WTC11 (cell line): ENCODE measurements at regions not wholly inside any gene's neighbourhood (a gene's known extent, or its start where the extent isn't known, plus 50 kb on each side); places are given as distances from the start of the nearest gene placed in this dataset.

ENCODE experiments used
- ATAC-seq: fragments of 200-7000 bp; cut with Tn5 transposase; 2 replicates; pipeline ENCODE4 v1.10.0; 2021; ENCODE audit warnings: mild to moderate bottlenecking, moderate library complexity
- CTCF ChIA-PET: fragments of 300-600 bp; sonication (Branson Sonifier 250); formaldehyde crosslinking; loops from one replicate; lab custom pipeline; 2021; ENCODE audit warnings: antibody characterized with exemption; lab: Charles Lee
- POLR2A ChIA-PET: fragments of 350-600 bp; sonication (Branson Sonifier 250); formaldehyde crosslinking; loops from one replicate; lab custom pipeline; 2021; ENCODE audit warnings: antibody characterized with exemption; lab: Charles Lee
- DNase-seq: peaks from one replicate; pipeline ENCODE4 v3.0.0; 2021; ENCODE audit warnings: low spot score
- H3K27ac Mint-ChIP-seq: 2 replicates; pipeline ENCODE4 v1.8.0; 2021; ENCODE audit warnings: mixed read lengths
- H3K27me3 Mint-ChIP-seq: 2 replicates; pipeline ENCODE4 v1.8.0; 2021; ENCODE audit warnings: low read depth, mild to moderate bottlenecking, moderate library complexity, mixed read lengths
- H3K36me3 Mint-ChIP-seq: 2 replicates; pipeline ENCODE4 v1.8.0; 2021; ENCODE audit warnings: mixed read lengths
- H3K4me1 Mint-ChIP-seq: 2 replicates; pipeline ENCODE4 v1.8.0; 2022; ENCODE audit warnings: mixed read lengths
- H3K4me3 Mint-ChIP-seq: 2 replicates; pipeline ENCODE4 v1.8.0; 2021; ENCODE audit warnings: mild to moderate bottlenecking, moderate library complexity, mixed read lengths
- H3K9me3 Mint-ChIP-seq: 2 replicates; pipeline ENCODE4 v1.8.0; 2021; ENCODE audit warnings: mixed read lengths
- CREB1 ChIP-seq: sonication (generic); formaldehyde crosslinking; IDR thresholded peaks from 2 replicates; pipeline ENCODE4 v1.8.0; 2023; ENCODE audit warnings: mild to moderate bottlenecking, missing genetic modification reagents
- CREM ChIP-seq: sonication (generic); formaldehyde crosslinking; IDR thresholded peaks from 2 replicates; pipeline ENCODE4 v1.8.1; 2022; ENCODE audit warnings: mild to moderate bottlenecking, missing genetic modification reagents, moderate library complexity
- ELF4 ChIP-seq: sonication (generic); formaldehyde crosslinking; IDR thresholded peaks from 2 replicates; pipeline ENCODE4 v1.8.1; 2022; ENCODE audit warnings: low read depth, mild to moderate bottlenecking, moderate library complexity, missing genetic modification reagents
- FOXJ3 ChIP-seq: sonication (generic); formaldehyde crosslinking; IDR thresholded peaks from 2 replicates; pipeline ENCODE4 v1.9.0; 2021; ENCODE audit warnings: missing genetic modification reagents, mild to moderate bottlenecking, borderline replicate concordance
- GRHL2 ChIP-seq: fragments of 250-450 bp; sonication (Bioruptor Pico); IDR thresholded peaks from 2 replicates; pipeline ENCODE4 v1.8.0; 2022; ENCODE audit warnings: mild to moderate bottlenecking, moderate library complexity; ENCODE audit not compliant: insufficient replicate concordance, severe bottlenecking
- MYBL2 ChIP-seq: sonication (generic); formaldehyde crosslinking; IDR thresholded peaks from 2 replicates; pipeline ENCODE4 v1.8.1; 2023; ENCODE audit warnings: mild to moderate bottlenecking, moderate library complexity, missing genetic modification reagents
- ZNF416 ChIP-seq: fragments of 250-450 bp; sonication (Bioruptor Pico); IDR thresholded peaks from 2 replicates; pipeline ENCODE4 v1.9.0; 2021; ENCODE audit warnings: mild to moderate bottlenecking, inconsistent platforms
- TF ChIP-seq, protein P1 (sequence below): sonication (generic); formaldehyde crosslinking; IDR thresholded peaks from 2 replicates; pipeline ENCODE4 v1.8.0; 2022; ENCODE audit warnings: mild to moderate bottlenecking, missing genetic modification reagents
- TF ChIP-seq, protein P2 (sequence below): sonication (generic); formaldehyde crosslinking; IDR thresholded peaks from 2 replicates; pipeline ENCODE4 v1.8.1; 2022; ENCODE audit warnings: mild to moderate bottlenecking, moderate library complexity, missing genetic modification reagents
- TF ChIP-seq, protein P3 (sequence below): sonication (generic); formaldehyde crosslinking; IDR thresholded peaks from 2 replicates; pipeline ENCODE4 v1.8.0; 2022; ENCODE audit warnings: mild to moderate bottlenecking, missing genetic modification reagents
- TF ChIP-seq, protein P4 (sequence below): fragments of 250-450 bp; sonication (Bioruptor Pico); conservative IDR thresholded peaks from 2 replicates; pipeline ENCODE4 v1.9.0; 2021; ENCODE audit warnings: mild to moderate bottlenecking
- TF ChIP-seq, protein P5 (sequence below): sonication (generic); formaldehyde crosslinking; IDR thresholded peaks from 2 replicates; pipeline ENCODE4 v1.8.1; 2022; ENCODE audit warnings: low read depth, missing genetic modification reagents, borderline replicate concordance

DNA sequence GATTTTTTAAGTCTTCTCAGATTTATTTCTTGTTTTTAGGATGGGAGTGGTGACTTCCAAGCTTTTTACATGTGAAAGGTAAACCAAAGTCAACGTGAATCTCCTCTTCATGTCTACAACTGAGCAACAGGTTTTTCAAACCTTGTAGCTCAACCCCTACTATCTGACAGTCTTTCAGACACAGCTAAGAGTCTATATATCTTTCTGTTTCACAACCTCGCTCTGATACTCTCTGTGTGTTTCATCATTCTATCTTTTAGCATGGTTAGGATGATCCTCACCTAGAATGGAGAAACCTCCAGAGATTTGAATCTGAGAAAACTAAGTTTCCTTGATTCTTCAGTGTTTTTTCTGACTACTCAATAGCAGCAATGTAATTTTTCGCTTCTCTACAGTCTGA lies 96.1 kb downstream of the EPDR1 start:
- Mint-ChIP-seq H3K4me1 (peaks cover 11% of the 10 kb centered on the region), H3K27me3 (no peaks in the 10 kb centered on the region; the same call in 1 of the 2 replicates), H3K9me3 (no peaks in the 10 kb centered on the region), H3K4me3 (no peak overlapping the region), H3K27ac (no peak overlapping the region), H3K36me3 (no peaks in the 10 kb centered on the region)
- ATAC-seq (no peak), DNase-seq (no peak)
- CTCF ChIA-PET, result no interaction called here
- POLR2A ChIA-PET, result no interaction called here
- TF ChIP-seq ZNF416 (CRISPR knock-in tag) (no peak), GRHL2 (no peak)
- TF ChIP-seq, protein P1, sequence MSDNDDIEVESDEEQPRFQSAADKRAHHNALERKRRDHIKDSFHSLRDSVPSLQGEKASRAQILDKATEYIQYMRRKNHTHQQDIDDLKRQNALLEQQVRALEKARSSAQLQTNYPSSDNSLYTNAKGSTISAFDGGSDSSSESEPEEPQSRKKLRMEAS (CRISPR knock-in tag), result no peak
- TF ChIP-seq, protein P2, sequence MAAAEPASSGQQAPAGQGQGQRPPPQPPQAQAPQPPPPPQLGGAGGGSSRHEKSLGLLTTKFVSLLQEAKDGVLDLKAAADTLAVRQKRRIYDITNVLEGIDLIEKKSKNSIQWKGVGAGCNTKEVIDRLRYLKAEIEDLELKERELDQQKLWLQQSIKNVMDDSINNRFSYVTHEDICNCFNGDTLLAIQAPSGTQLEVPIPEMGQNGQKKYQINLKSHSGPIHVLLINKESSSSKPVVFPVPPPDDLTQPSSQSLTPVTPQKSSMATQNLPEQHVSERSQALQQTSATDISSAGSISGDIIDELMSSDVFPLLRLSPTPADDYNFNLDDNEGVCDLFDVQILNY (CRISPR knock-in tag), result no peak

DNA sequence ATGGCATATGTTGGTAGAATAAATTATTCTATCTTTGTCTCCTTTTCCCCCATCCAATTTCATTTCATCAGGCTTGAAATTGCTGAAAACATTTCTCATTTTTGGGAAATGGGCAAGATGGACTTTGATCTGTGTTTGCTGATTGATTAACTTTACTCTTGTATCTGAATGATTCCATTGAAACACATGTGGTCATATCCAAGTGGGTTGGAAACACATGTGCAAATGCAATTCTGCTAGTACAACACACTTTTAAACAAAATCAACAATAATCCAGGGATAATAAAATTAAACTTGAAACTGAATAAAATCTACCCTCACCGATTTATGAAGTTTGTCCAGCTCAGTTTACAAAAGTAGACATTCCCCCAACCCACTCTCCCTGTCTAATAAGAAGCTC lies 96.9 kb downstream of the EPDR1 start:
- Mint-ChIP-seq H3K9me3 (no peaks in the 10 kb centered on the region), H3K4me1 (peaks cover 9% of the 10 kb centered on the region), H3K27me3 (no peaks in the 10 kb centered on the region; the same call in 1 of the 2 replicates), H3K27ac (no peak overlapping the region), H3K4me3 (no peak overlapping the region), H3K36me3 (no peaks in the 10 kb centered on the region)
- no peak for DNase-seq
- ChIA-PET CTCF (no interaction called here), POLR2A (no interaction called here)
- TF ChIP-seq, protein P3, sequence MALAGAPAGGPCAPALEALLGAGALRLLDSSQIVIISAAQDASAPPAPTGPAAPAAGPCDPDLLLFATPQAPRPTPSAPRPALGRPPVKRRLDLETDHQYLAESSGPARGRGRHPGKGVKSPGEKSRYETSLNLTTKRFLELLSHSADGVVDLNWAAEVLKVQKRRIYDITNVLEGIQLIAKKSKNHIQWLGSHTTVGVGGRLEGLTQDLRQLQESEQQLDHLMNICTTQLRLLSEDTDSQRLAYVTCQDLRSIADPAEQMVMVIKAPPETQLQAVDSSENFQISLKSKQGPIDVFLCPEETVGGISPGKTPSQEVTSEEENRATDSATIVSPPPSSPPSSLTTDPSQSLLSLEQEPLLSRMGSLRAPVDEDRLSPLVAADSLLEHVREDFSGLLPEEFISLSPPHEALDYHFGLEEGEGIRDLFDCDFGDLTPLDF (CRISPR knock-in tag), result no peak
- no peak for TF ChIP-seq MYBL2
- TF ChIP-seq, protein P1 (CRISPR knock-in tag), result no peak
- TF ChIP-seq CREM (CRISPR knock-in tag), result no peak
- TF ChIP-seq ELF4 (CRISPR knock-in tag), result no peak
- no peak for TF ChIP-seq CREB1
- TF ChIP-seq, protein P4, sequence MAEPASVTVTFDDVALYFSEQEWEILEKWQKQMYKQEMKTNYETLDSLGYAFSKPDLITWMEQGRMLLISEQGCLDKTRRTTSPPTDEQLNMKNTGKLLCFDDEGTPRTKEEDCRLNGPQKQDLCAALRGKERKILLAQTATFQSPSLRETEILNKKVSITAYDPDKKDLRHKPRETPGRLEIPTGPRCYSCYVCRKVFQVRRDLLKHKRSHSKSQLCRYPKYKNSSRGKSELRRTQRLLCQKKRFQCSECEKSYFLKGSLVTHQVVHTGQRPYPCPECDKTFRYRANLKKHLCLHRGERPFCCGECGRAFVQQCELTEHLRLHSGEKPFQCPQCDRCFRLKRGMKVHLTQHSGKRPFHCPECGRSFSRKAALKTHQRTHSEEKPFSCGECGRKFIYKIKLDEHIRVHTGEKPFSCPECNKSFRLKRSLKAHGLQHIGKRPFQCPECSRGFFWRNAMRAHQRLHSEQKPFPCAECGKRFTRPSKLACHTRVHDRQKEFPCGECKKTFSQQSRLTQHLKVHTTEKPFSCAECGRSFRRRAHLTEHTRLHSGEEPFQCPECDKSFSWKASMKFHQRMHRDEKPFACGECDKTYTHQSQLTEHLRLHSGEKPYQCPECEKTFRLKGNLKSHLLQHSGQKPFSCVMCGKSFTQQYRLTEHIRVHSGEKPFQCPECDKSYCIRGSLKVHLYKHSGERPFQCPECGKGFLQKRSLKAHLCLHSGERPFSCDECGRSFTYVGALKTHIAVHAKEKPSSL (CRISPR knock-in tag), result no peak
- TF ChIP-seq, protein P5, sequence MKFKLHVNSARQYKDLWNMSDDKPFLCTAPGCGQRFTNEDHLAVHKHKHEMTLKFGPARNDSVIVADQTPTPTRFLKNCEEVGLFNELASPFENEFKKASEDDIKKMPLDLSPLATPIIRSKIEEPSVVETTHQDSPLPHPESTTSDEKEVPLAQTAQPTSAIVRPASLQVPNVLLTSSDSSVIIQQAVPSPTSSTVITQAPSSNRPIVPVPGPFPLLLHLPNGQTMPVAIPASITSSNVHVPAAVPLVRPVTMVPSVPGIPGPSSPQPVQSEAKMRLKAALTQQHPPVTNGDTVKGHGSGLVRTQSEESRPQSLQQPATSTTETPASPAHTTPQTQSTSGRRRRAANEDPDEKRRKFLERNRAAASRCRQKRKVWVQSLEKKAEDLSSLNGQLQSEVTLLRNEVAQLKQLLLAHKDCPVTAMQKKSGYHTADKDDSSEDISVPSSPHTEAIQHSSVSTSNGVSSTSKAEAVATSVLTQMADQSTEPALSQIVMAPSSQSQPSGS (CRISPR knock-in tag), result no peak
- no peak for TF ChIP-seq FOXJ3 (CRISPR knock-in tag)
- no peak for ATAC-seq

DNA sequence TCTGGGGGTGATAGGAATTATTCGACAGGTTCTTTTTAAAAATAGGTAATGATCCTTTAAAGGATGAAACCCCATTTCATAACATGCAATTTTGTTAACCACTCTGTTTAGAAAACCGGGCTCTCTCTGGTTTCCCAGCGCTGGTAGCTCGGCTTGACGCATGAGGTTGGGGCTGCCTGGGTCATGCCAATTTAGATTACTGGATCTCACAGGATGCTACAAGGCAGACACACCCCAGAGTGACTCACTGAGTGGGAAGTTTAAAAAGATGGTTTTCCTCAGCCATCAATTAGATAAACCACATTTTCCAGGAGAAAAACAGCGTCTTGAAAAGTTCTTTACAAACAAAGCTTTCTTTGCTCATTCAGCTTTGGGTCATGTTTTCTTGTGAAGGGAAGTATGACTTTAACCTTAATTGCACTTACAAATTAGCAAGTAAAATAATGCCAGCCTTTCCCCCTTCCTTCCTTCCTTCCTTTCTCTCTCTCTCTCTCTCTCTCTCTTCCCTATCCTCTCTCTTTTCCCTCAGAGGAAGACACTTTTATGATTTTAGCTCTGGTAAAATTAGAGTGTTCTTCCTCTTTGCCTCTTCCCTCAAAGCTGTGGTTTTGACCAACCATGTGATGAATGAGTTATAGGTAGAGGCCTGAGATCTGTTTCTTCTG lies 99.8 kb downstream of the EPDR1 start:
- ATAC-seq (no peak), DNase-seq (no peak)
- no peak overlapping the region for H3K27ac Mint-ChIP-seq
- ChIA-PET CTCF (no interaction called here), POLR2A (no interaction called here)
- TF ChIP-seq ELF4 (CRISPR knock-in tag), result no peak
- no peaks in the 10 kb centered on the region for H3K36me3 Mint-ChIP-seq
- no peak overlapping the region for H3K4me3 Mint-ChIP-seq
- H3K4me1 Mint-ChIP-seq, result no peaks in the 10 kb centered on the region
- H3K9me3 Mint-ChIP-seq, result no peaks in the 10 kb centered on the region
- no peaks in the 10 kb centered on the region for H3K27me3 Mint-ChIP-seq
